ENCODE measurements at regions not wholly inside any gene's neighbourhood (a gene's known extent, or its start where the extent isn't known, plus 50 kb on each side); places are given as distances from the start of the nearest gene placed in this dataset.

GRCh38 chr3:55296030-55296429 lies 191.1 kb downstream of the WNT5A start:
- no peak for TF ChIP-seq POLR2A (IDR thresholded peaks at IDR 0.05)
- no peak for TF ChIP-seq CTCF (IDR thresholded peaks at IDR 0.05)
